ENCODE measurements at regions not wholly inside any gene's neighbourhood (a gene's known extent, or its start where the extent isn't known, plus 50 kb on each side); places are given as distances from the start of the nearest gene placed in this dataset.

DNA sequence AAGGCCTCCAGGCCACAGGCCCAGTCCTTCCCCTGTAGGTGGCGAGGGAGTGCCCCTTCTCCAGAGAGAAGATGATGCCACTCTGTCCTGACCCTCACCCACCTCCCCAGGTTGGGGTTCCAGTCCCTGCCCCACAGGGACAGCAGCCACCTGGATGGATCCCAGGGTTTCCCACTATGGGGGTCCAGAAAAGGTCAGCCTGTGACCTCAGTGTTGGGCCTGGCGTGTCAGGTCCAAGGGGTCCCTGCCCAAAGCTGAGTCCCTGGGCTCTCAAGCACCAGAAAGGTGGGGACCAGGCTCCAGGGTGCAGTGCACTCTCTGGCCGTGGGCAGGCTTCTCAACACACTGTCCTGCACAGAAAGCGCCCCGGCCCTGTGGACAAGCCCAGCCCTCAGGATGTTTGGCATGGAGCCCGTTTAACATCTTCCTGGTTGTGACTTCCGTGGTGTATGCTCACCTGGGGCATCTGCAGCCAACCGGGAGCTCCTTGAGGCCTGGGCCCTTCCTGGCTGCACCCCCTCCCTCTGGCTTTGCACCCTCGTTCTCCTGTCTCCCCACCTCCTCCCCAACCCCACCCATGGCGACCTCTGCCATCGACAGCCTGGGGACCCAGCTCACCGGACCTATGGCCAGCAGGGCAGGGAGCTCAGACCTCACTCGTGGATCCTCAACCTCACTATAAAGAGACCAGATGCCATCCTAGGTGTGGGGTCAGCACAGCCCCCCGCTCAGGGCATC lies 58.3 kb upstream of the PPP2R2D start:
- intact Hi-C loops (cut with DNase I), result no loop called here
- DNase-seq (no peak), ATAC-seq (no peak)
- Histone ChIP-seq H3K9me3 (no peaks in the 10 kb centered on the region), H3K36me3 (no peaks in the 10 kb centered on the region), H3K27me3 (peaks cover 0 to 16% (median 3%) of the 10 kb centered on the region in 7 donors), H3K4me3 (no peak overlapping the region), H3K4me1 (no peaks in the 10 kb centered on the region), H3K27ac (no peak overlapping the region)
- no peak for TF ChIP-seq CTCF (IDR thresholded peaks at IDR 0.05)
- WGBS, 2 donors, result 82 to 86% methylated on average over 14 of the region's 14 CpGs

DNA sequence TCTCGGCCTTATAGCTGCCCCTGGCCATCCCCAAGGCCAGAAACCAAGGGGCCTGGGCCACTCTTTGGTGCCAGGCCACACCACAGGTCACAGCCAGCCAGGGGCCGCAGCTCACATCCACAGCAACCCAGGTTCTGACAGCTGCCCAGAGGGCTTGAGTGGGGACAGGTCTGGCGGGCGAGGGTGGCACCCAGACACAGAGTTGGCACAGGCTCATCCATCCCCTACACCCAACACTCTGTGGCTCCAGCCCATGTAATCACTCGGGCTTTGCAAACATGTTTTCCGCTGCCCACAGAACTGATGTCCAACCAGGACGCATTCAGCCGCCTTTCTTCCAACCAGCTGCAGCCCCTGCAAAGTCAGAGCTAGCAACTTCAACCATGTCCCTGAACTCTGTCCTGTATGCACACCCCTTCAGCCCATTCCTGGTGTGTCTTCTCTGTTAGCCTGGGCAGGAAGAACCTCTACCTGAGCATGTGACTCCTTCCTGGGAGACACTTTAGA lies 57.7 kb upstream of the PPP2R2D start:
- 92% methylated on average over 8 of the region's 8 CpGs for WGBS, 2 donors
- TF ChIP-seq CTCF (IDR thresholded peaks at IDR 0.05), result no peak
- H3K4me1 ChIP-seq, result no peaks in the 10 kb centered on the region
- H3K27ac ChIP-seq, result no peak overlapping the region
- no peaks in the 10 kb centered on the region for H3K36me3 ChIP-seq
- ATAC-seq, result peak in 1 of 8 donors; percentile 25
- H3K9me3 ChIP-seq, result no peaks in the 10 kb centered on the region
- no peak for DNase-seq
- intact Hi-C loops (cut with DNase I), result no loop called here
- no peak overlapping the region for H3K4me3 ChIP-seq
- peaks cover 0 to 16% (median 3%) of the 10 kb centered on the region in 7 donors for H3K27me3 ChIP-seq

GRCh38 chr10:131843881-131844284 lies 56.9 kb upstream of the PPP2R2D start:
- no peaks in the 10 kb centered on the region for H3K9me3 ChIP-seq
- WGBS, 2 donors, result 90 to 91% methylated on average over 16 of the region's 16 CpGs
- no peaks in the 10 kb centered on the region for H3K36me3 ChIP-seq
- DNase-seq, result no peak
- intact Hi-C loops (cut with DNase I), result no loop called here
- ATAC-seq, result no peak
- H3K4me1 ChIP-seq, result no peaks in the 10 kb centered on the region
- peaks cover 0 to 20% (median 3%) of the 10 kb centered on the region in 7 donors for H3K27me3 ChIP-seq
- H3K4me3 ChIP-seq, result no peak overlapping the region
- TF ChIP-seq CTCF (IDR thresholded peaks at IDR 0.05), result no peak
- no peak overlapping the region for H3K27ac ChIP-seq

GRCh38 chr10:131844529-131845084 lies 56.2 kb upstream of the PPP2R2D start:
- Histone ChIP-seq H3K4me3 (no peak overlapping the region), H3K27ac (no peak overlapping the region), H3K27me3 (peaks cover 0 to 20% (median 3%) of the 10 kb centered on the region in 7 donors), H3K36me3 (no peaks in the 10 kb centered on the region), H3K9me3 (no peaks in the 10 kb centered on the region), H3K4me1 (no peaks in the 10 kb centered on the region)
- intact Hi-C loops (cut with DNase I), result no loop called here
- ATAC-seq, result no peak
- DNase-seq, result no peak
- 87 to 89% methylated on average over 22 of the region's 22 CpGs for WGBS, 2 donors
- TF ChIP-seq CTCF (IDR thresholded peaks at IDR 0.05), result no peak

Measured in heart right ventricle (tissue), 16 donors.